Adrenal gland (tissue), 9 donors: ENCODE measurements at regions not wholly inside any gene's neighbourhood (a gene's known extent, or its start where the extent isn't known, plus 50 kb on each side); places are given as distances from the start of the nearest gene placed in this dataset.
"Not testable (repeated sequence)": the region's sequence is repeated elsewhere in the genome, so short reads cannot be mapped to it uniquely, and the experiment has no call there.

Experiments
- DNase-seq, 7 donors: peaks; one replicate each; pipeline ENCODE4 v3.0.0-alpha.2; 2019 to 2020
- H3K27ac ChIP-seq, 5 donors: fragments of 200-600 bp; sonication (generic) in 4 of 5; 1 replicate in 3 of 5; 2 replicates in 2 of 5; pipeline versions ENCODE4 v1.5.1 to v1.8.0; 2016 to 2020; ENCODE audit warnings: mild to moderate bottlenecking in 1 of 5
- H3K27me3 ChIP-seq: fragments of 200-600 bp; 2 replicates; pipeline ENCODE4 v1.8.0; 2021
- H3K36me3 ChIP-seq, 2 donors: fragments of 200-600 bp; replicated peaks in 1 of 2; 1 replicate in 1 of 2; 2 replicates in 1 of 2; pipeline versions ENCODE4 v1.5.1 to v1.8.0; 2018 to 2022
- H3K4me1 ChIP-seq, 2 donors: fragments of 200-600 bp; replicated peaks in 1 of 2; 1 replicate in 1 of 2; 2 replicates in 1 of 2; pipeline versions ENCODE4 v1.5.1 to v1.8.0; 2018 to 2021
- H3K4me3 ChIP-seq, 4 donors: fragments of 200-600 bp; sonication (generic) in 3 of 4; one replicate each; pipeline ENCODE4 v1.5.1; 2016 to 2018
- H3K9me3 ChIP-seq, 3 donors: fragments of 200-600 bp; sonication (generic) in 1 of 3; replicated peaks in 1 of 3; 1 replicate in 2 of 3; 2 replicates in 1 of 3; pipeline versions ENCODE4 v1.5.1 to v1.8.0; 2016 to 2021
- CTCF ChIP-seq, 6 experiments: fragments of 450-650 bp in 4 of 6; fragments of 200-600 bp in 2 of 6; sonication (generic) in 1 of 6; IDR thresholded peaks; 1 replicate in 5 of 6; 2 replicates in 1 of 6; pipeline versions ENCODE4 v1.5.1 to v1.8.0; 2016 to 2021; ENCODE audit warnings: antibody characterized with exemption in 6 of 6, mild to moderate bottlenecking in 2 of 6, moderate library complexity in 1 of 6
- POLR2A ChIP-seq, 2 donors: fragments of 450-650 bp; IDR thresholded peaks; one replicate each; pipeline ENCODE4 v1.6.1; 2017; ENCODE audit warnings: antibody characterized with exemption in 2 of 2, mild to moderate bottlenecking in 2 of 2, moderate library complexity in 1 of 2
- WGBS, 4 donors: extraction: QIAGEN DNeasy Blood & Tissue Kit in 2 of 4; methylation state at CpG; one replicate each; pipeline versions ENCODE4 v1.1.5 to v1.1.7; 2013 to 2017; 5-methylcytosine and 5-hydroxymethylcytosine counted together
- intact Hi-C, 2 donors: fragments of 100-400 bp; cut with DNase I; formaldehyde crosslinking; loops; one replicate each; pipeline versions ENCODE4 v1.14.1 to v1.15.0; 2022 to 2023
- donor health status: healthy with polysubstance abuse.
- donor health status: Bipolar disorder and iron deficiency.
- donor health status: DM: yes; HTN: yes; CAD: no.
- donor health status: DM: no; HTN: no; CAD: no.
- donor health status: DM: no; HTN: no; CAD: no.

- H3K27me3 ChIP-seq: peaks cover 8% of the 10 kb centered on the region
- no peak overlapping the region for H3K4me3 ChIP-seq
- H3K36me3 ChIP-seq: no peaks in the 10 kb centered on the region
- intact Hi-C loops: no loop called here
- no peak for DNase-seq
- no peaks in the 10 kb centered on the region for H3K4me1 ChIP-seq
- no peak overlapping the region for H3K27ac ChIP-seq
- TF ChIP-seq CTCF (IDR thresholded peaks at IDR 0.05): no peak
- TF ChIP-seq POLR2A (IDR thresholded peaks at IDR 0.05): no peak
- H3K9me3 ChIP-seq: no peaks in the 10 kb centered on the region
- WGBS, 4 donors: 50 to 65% (median 51%) methylated on average over 2 to 3 of the region's 3 CpGs; no CpG with 5 or more reads in 1 of the 4 donors
Measured at GRCh38 chrX:82384401-82384800, 1123.7 kb upstream of the POU3F4 start.

- Histone ChIP-seq H3K4me3 (no peak overlapping the region), H3K4me1 (no peaks in the 10 kb centered on the region), H3K27me3 (no peaks in the 10 kb centered on the region), H3K36me3 (no peaks in the 10 kb centered on the region), H3K9me3 (no peaks in the 10 kb centered on the region), H3K27ac (no peak overlapping the region)
- intact Hi-C loops: no loop called here
- no peak for DNase-seq
- no peak for TF ChIP-seq CTCF (IDR thresholded peaks at IDR 0.05)
- TF ChIP-seq POLR2A (IDR thresholded peaks at IDR 0.05): no peak
- WGBS, 4 donors: 52 to 75% (median 60%) methylated on average over 2 of the region's 2 CpGs
Measured at GRCh38 chrX:82412858-82413257, 1095.2 kb upstream of the POU3F4 start.

GRCh38 chrX:82442281-82442680 lies 1065.8 kb upstream of the POU3F4 start:
- 40 to 57% (median 48%) methylated on average over 2 of the region's 2 CpGs for WGBS, 4 donors
- no peaks in the 10 kb centered on the region for H3K4me1 ChIP-seq
- no peak overlapping the region for H3K4me3 ChIP-seq
- H3K9me3 ChIP-seq: no peaks in the 10 kb centered on the region
- no peak overlapping the region for H3K27ac ChIP-seq
- TF ChIP-seq POLR2A (IDR thresholded peaks at IDR 0.05): no peak
- TF ChIP-seq CTCF (IDR thresholded peaks at IDR 0.05): no peak
- peaks cover 18% of the 10 kb centered on the region for H3K27me3 ChIP-seq
- intact Hi-C loops: no loop called here
- no peak for DNase-seq
- no peaks in the 10 kb centered on the region for H3K36me3 ChIP-seq

GRCh38 chrX:82451725-82452124 lies 1056.4 kb upstream of the POU3F4 start:
- intact Hi-C loops: no loop called here
- no peaks in the 10 kb centered on the region for H3K4me1 ChIP-seq
- WGBS, 4 donors: 60 to 83% (median 78%) methylated on average over 3 to 4 of the region's 4 CpGs
- TF ChIP-seq CTCF (IDR thresholded peaks at IDR 0.05): no peak
- no peak for TF ChIP-seq POLR2A (IDR thresholded peaks at IDR 0.05)
- H3K27ac ChIP-seq: no peak overlapping the region
- no peaks in the 10 kb centered on the region for H3K36me3 ChIP-seq
- no peaks in the 10 kb centered on the region for H3K27me3 ChIP-seq
- no peak for DNase-seq
- H3K9me3 ChIP-seq: no peaks in the 10 kb centered on the region
- no peak overlapping the region for H3K4me3 ChIP-seq

GRCh38 chrX:82455852-82456251 lies 1052.2 kb upstream of the POU3F4 start:
- H3K27me3 ChIP-seq, H3K27ac ChIP-seq, H3K4me1 ChIP-seq, intact Hi-C loops, DNase-seq, H3K36me3 ChIP-seq, H3K9me3 ChIP-seq, H3K4me3 ChIP-seq: not testable (repeated sequence)
- 76 to 86% (median 83%) methylated on average over 2 of the region's 2 CpGs for WGBS, 4 donors
